ENCODE measurements at regions not wholly inside any gene's neighbourhood (a gene's known extent, or its start where the extent isn't known, plus 50 kb on each side); places are given as distances from the start of the nearest gene placed in this dataset.

DNA sequence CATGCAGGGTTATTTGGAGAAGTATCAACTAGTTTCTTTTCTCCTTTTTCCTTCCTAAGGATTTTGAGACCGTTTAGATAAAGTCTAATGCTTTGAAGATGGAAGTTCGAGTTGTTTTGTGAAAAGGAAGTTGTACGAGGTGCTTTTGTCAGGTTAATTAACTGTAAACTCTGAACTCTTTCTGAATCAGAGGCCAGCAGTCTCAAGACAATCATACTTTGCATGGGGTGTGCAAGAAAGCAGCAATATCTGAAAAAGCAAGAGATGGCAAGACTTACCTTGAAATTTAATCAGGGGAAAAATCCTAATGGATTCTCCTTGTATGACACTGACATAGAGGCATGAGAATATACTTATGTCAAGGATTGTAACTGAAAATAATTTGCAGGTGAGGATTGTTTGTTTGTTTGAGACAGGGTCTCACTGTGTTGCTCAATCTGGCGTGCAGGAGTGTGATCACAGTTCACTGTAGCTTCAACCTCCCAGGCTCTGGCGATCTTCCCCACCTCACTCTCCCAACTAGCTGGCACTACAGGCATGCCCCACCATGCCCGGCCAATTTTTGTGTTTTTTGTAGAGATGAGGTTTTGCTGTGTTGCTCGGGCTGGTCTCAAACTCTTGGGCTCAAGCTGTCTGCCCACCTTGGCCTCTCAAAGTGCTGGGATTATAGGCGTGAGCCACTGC is 170.2 kb upstream of the HMGA2 start:
- no peak for DNase-seq (ENCODE audit: low read depth, low spot score)

DNA sequence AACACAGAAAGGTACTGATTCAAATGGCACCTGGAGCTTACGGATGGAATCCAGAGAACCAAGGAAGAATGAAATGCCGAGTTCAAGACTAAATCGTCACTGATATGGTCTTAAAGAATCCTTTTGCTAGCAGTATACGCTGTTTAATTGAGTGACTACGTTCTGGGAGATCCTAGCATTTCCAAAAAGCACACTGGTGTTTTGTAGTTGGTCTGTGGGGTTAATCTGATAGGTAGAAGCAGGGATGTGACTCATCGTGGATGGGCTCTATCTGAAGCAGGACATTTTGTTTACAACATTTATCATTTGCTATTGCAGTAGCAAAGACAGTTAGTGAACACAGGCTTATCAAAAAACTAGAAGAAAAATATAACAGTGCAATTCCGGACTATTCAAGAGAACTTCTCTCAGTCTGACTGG is 169.2 kb upstream of the HMGA2 start:
- no peak for DNase-seq (ENCODE audit: low read depth, low spot score)

DNA sequence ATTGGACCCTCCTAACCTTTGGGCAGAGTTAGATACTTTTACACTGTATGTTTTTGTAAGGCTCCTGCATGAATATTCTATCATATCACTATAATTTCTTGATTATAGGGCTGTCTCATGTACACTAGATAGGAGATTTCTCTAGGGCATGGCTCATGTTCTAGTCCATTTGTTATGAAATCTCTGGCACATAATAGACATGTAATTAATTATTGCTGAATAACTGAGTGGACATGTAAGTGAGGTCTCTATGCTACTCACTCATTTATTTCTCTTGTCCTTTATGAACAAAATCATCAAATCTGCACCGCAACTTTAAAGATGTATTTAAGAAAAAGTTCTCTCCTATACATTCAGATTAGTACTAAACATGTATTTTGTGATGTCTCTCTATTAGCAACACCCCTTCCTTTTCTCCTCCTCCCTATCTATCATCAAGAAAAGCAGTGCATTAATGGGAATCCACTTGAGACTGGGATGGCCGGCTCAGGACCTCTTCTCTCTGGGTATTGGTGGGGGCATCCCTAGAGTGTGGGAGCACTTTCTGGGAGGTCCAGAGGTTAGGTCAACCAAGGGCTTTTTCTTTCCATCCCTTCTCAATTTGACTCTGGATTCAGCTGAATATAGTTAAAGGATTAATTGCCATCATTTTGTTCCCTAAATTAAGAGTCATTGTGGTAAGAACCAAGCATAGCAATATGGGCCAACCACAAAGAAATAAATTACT is 168.0 kb upstream of the HMGA2 start:
- no peak for DNase-seq (ENCODE audit: low read depth, low spot score)

DNA sequence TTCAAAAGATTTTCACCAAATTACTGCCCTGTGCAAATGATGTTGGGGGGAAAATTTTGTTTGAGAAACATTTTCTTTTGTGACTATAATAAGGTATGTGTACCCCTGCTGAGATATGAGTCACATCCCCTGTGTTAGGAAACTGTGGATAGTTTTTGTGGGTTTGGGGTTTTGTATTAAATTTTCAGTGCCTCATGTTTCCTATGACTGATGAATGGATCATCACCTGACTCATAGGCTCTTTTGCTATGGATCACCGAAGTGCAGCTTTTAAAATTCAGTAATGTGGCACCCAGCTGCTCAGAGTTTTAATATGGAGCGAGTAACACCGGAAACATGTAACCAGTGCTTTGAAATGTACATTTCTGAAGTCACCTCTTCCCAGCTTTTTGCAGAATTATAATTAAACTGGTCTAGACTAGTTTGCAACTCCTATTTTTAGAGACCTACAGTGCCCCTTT is 167.4 kb upstream of the HMGA2 start:
- peak; percentile 59 for DNase-seq (ENCODE audit: low read depth, low spot score)

DNA sequence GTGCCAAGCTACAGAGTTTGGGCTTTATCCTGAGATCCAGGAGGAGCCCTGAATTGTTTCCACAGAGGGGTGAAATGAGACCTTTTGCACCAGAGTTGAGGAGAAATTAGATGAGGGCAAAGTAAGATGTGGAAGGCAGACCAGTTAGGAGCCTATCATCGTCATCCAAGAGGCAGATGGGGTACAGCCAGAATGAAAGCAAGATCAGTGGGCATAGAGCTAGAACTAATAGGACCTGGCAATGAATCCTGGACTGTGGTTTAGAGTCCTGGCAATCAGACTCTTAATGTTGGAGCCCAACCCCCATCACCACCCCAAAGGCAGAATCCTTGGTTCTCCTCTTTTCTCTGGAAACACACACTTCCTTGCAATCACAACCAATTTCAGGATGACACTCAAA is 166.6 kb upstream of the HMGA2 start:
- DNase-seq (ENCODE audit: low read depth, low spot score): no peak

DNA sequence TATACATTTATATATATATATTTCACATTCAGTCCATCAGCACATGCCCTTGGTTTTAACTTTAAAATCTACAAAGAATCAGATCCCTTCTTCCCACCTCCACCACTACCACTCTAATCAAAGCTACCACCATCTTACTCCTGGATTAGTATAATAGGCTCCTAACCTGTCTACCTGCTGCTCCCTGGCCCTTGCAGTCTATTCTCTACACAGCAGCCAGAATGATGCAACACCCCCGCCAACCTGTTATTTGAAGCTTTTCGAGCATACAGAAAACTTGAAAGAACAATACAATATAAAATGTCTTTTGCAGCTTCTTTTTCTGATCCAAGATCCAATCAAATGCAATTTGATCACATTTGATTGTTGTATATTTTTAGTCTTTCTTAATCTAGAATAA is 165.9 kb upstream of the HMGA2 start:
- DNase-seq (ENCODE audit: low read depth, low spot score): no peak

DNA sequence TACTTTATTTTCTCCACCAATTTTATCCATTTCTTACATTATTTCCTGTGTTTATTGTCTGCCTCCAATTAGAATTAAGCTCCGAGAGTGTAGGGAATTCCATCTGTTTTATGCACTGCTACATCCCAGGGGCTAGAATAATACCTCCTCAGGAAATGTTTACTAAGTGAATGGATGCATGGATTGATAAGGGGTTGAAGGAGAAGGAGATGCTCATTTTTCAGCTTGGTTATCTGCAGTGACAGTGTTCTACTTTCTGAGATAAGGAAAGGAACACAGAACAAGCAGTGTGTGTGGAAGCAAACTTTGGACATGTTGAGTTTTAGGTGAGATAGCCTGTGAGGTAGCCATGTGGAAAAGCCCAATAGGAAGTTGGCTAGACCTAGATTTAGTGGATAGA is 164.6 kb upstream of the HMGA2 start:
- DNase-seq (ENCODE audit: low read depth, low spot score): peak; percentile 44

DNA sequence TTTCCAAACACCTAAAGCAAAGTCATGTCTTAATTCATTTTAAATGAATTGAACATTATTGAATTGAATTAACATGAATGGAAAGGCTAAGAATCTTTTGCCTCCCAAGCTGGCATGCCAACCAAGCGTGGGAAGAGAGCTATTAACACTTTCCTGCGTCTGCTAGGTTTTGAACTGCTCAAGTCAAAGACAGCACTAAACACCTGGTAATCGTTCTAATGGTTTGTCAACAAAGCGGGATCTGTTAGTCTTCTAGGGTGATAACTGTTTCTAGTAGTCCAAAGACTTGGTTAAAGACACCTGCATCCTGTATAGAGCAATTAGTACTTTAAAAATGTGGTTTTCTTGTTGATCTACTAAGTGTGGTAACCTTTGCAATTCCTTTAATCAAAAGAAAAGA is 164.2 kb upstream of the HMGA2 start:
- no peak for DNase-seq (ENCODE audit: low read depth, low spot score)

DNA sequence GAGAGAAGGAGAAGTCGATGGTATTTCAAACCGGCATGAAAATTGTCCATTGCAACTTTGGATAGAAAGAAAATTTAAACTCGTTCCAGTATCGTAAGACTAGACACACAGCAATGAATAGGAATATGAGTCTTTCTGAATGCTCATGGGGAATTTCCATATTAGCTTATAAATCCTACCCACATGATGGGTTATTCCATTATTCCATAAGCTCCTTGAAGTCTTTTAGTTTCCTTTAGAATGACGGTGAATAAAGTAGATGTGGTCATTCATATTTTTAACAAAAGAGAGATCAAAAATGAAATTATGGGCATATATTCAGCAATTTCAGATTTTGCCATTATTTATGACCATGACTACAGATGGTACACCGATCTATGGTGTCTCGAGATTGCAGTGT is 163.4 kb upstream of the HMGA2 start:
- DNase-seq (ENCODE audit: low read depth, low spot score): no peak

DNA sequence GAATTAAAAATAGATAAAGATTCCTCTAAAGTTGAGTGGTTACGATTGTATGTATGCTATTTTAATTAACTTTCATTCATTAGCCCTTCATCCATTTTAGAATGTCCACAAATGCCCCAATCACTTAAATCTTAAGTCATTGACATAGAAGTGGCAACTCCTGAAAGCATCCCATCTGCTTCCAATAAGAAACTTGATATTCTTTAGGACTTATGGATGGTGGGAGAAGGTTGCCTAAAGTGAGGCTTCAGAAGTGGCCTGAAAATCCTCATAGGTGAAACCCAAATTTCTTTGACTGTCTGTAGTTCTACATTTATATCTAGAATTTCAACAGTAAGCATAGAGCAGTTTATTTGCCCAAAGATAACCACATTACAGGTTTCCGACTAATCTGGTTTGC is 161.7 kb upstream of the HMGA2 start:
- no peak for DNase-seq (ENCODE audit: low read depth, low spot score)

DNA sequence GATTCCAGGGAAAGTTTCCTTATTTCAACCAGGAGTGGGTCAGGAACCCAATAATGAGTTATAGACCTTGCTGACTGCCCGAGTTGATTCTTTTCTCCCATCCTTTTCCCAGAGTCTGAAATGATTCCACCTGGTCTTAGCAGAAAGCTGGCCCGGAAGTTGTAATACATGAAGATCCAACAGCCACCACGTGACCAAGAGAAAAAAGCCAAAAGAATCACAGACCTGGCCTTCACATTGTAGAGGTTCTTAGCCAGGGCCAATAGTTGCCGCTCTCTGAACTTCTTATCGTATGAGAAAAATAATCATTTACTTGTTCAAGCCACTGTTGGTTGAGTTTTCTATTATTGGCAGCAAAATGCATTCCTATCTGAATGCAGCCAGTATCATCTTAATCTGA is 161.2 kb upstream of the HMGA2 start:
- no peak for DNase-seq (ENCODE audit: low read depth, low spot score)

DNA sequence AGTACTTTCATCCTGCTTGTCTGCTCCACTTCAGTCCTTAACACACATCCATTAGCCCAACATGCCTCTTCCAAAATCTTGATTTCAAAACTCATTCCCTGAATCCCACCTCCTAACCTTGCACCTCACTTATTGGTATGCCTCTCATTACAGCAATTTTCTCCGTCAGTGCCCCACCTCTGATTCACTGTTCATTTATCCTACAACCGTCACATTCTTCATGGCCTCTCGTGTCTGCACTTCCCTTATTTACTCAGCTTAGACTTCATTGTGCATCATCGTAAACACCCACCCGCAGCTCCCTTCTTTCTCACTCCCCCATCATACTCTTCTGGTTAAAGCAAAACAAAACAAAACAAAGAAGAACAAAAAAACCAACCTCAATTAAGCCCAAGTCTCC is 160.6 kb upstream of the HMGA2 start:
- DNase-seq (ENCODE audit: low read depth, low spot score): no peak

DNA sequence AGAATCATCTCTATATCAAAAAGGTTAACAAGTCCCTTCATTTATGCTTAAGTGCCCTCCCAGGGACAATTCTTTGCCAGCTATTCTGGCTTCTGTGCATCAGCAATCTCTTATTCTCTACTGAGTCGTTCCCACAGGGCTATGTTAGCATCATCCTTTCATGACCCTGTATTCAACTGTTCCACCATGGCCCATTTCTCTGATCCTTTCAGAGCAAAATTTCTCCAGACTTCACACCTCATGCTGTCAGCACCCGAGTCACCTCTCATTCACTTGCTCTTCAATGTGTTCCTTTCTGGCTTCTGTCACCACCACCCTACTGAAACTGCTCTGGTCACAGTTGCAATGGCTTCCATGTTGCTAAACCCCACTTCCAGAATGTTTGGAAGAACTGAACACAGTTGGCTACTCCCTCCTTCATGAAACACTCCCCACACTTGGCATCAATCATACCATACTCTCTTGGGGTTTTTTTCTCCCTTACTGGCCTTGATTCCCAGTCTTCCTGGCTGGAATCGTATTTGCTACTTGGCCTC is 159.5 kb upstream of the HMGA2 start:
- no peak for DNase-seq (ENCODE audit: low read depth, low spot score)

DNA sequence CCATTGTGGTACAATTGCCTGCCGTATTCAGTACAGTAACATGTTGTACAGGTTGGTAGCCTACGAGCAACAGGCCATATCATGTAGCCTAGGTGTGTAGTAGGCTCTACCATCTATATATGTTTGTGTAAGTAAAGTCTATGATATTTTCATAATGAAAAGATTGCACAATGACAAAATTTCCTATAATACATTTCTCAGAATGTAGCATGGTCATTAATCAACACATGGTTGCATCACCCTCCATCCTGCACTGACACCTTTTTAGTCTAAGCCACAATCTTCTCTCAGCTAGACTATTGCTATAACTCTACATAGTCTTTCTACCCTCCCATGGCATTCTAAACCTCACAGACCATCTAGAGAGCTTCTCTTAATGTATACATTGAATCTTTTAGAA is 158.5 kb upstream of the HMGA2 start:
- DNase-seq (ENCODE audit: low read depth, low spot score): no peak

DNA sequence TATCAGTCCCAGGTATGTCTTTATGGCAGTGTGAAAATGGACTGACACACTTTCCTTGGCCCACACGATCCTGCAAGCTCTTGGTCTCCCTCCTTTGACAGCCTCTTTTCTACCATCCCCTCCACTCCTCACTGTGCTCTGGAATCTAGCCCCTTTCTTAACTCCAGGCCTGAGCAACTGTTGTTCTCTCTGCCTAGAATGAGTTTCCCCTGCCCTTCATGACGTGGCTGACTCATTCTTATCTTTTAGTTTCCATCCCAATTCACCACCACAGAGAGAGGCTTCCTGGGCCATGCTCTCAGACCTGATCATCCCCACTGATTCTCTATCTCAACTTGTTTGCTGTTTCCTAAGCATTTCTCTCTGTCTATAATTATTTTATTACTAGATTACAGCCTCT is 157.4 kb upstream of the HMGA2 start:
- DNase-seq (ENCODE audit: low read depth, low spot score): no peak

DNA sequence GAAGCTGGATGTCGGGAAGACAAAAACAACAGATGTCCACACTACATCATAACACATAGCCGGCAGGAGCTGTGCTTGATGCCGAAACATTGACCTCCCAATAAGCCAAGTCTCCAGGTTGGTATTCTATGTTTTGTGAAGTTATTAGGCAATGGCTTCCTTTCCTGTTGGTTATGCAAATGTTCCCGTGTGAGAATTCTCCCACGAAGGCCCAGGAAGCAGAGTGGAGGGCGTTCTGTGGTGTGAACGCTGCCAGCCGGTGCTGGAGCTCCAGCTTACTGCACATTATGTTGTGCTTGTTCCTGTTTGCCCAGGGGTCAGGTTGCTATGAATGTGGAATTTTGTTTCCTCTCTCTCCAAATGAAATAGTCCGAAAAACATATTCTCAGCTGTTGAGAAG is 156.4 kb upstream of the HMGA2 start:
- DNase-seq (ENCODE audit: low read depth, low spot score): no peak

DNA sequence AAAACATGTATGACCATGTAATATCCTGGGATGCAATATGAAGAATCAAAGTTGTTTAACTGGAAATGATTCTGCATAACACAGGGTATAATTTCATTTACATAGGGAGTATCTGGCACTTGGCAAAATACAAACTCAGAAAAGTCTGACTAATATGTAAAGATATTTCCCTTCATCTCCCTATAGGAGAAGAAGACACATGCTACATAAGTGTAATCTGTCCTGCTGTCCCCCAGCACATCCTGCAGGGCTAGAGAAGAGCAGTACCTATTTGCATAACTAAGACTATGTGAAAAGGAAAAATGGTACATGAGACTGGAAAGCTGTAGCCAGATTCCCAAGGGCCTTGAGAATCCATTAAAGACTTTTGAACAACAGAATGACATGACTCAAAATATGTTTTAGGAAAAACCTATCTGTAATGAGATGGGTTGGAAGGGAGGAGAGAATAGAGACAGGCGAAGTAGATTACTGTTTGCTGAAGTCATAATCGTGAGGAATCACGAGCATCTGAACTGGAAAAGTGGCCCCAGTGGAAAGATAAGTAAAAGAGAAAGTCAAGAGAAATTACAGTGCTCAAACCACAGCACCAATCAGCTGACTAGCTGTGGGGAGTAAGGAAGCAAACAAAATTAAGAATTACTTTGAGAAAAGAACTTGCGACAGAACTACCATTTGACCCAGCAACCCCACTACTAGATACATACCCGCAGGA is 155.1 kb upstream of the HMGA2 start:
- no peak for DNase-seq (ENCODE audit: low read depth, low spot score)

DNA sequence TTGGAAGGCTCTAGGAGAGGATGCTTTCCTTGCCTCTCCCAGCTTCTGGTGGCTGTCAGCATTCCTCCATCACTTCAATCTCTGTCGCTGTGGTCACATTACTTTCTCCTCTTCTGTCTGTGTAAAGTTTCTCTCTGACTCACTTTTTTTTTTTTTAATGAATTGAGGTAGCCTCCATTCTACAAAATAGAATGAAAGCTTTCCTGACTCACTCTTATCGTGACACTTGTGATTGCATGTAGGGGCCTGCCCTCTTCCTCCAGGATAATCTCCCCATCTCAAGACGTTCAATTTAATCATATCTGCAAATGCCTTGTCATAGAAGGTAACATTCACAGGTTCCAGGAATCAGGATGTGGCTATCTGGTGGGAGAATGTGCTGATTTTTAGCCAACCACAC is 153.5 kb upstream of the HMGA2 start:
- no peak for DNase-seq (ENCODE audit: low read depth, low spot score)

DNA sequence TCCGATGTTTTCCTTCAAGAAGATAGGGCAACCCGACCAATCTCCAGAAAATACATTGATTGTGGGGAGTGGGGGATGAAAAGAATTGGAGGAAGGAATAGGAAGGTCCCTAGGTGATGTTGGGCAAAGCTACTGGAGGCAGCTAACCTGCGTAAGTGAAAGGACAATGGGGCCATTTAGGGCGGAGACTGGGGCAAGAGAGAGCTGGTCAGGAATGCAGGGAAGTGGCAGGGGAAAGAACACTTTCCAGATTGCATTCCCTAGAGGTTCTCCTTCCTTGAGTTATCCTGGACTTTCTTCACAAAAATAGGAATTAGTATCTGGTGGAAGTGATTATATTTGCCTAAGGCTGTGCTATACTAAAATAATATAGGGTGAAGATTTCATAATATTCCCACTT is 151.8 kb upstream of the HMGA2 start:
- no peak for DNase-seq (ENCODE audit: low read depth, low spot score)

DNA sequence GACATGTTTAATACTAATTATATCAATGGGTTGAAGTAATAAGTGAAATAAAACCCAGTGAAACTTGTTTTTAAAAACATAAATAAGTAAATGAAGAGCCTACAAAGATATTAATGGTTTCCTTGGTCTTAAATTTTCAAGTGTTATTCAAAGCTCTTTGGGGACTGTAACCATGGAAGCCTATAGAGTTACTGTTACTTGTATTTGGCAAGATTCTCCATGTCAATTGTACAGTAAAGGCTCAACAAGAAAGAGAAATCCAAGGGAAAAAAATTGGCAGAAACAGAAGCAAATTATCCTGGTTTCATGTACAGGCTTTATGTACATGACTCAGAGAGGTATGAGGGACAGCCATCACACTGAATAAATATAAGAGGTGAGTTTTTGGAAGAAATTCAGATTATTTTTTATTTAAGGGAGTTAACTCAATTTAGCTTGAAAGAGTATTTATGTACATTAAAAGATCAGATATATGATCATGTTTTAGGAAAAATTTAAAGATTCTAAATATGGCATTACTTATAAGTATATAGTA is 151.1 kb upstream of the HMGA2 start:
- no peak for DNase-seq (ENCODE audit: low read depth, low spot score)

DNA sequence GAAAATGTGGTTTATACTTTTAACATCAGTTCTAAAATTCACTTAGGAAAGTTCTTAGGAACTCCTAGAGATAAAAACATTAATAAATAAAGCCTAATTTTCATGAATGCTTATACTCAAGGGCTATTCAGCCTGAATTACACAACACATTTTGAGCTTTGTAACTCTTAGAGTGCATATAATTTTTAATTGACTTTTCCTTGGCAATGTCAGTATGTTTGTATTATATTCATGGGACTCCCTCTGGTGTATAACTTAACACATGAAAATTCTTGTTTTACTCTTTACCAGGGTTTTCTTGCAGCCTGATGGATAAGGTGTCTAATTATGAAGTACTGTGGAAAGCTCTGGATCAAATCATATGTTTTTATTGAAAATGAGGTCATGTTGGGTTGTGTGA is 150.6 kb upstream of the HMGA2 start:
- no peak for DNase-seq (ENCODE audit: low read depth, low spot score)

DNA sequence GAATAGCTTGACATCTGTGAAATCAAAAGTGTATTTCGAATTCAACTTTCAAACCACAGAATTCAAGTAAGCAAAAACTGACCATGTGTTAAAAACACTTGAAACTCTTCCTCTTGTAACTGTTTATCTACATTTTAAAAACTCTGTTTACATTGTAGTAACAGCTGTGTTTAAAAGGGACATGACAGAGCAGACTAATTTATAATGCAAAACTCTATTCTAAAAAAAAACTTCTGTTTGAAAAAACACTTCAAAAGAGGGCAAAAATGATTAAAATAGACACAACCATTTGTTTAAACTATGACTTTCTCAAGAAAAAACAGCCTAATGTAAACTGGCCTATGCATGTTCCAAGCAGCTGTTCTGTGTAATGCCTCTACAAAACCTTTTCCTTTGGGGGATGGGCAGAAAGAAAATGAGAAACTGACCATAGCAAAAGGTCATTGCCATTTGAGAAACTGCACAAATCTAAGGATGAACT is 149.1 kb upstream of the HMGA2 start:
- no peak for DNase-seq (ENCODE audit: low read depth, low spot score)

Data from pulmonary artery endothelial cell (primary cell).